ENCODE measurements at regions not wholly inside any gene's neighbourhood (a gene's known extent, or its start where the extent isn't known, plus 50 kb on each side); places are given as distances from the start of the nearest gene placed in this dataset.

DNA sequence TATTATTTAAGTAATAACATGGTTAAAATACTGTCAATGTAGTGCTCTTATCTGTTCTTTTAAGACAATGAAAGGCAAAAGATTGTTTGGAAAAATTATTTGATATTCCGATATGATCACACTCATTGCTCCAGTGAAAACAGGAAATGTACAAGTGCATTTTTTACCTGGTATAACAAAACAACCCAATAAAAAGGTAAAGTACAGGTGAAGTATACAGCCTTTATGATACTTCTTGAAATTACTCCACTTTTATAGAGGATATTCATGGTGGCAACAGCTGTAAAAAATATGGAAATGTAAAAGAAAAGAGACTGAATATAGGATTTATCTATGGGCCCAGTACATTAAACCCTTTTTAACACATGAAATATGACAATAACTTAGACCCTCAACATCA lies 298.6 kb upstream of the HNRNPA3 start:
- TF ChIP-seq SP1 (IDR thresholded peaks at IDR 0.05) = no peak
- no peak for TF ChIP-seq SUZ12 (IDR thresholded peaks at IDR 0.05)
- no peak for TF ChIP-seq FOXK2 (IDR thresholded peaks at IDR 0.05)
- TF ChIP-seq FOXM1 (IDR thresholded peaks at IDR 0.05; ENCODE audit: borderline replicate concordance) = no peak
- no peak for TF ChIP-seq L3MBTL2 (conservative IDR thresholded peaks at IDR 0.05)
- no peak for TF ChIP-seq HDGF (IDR thresholded peaks at IDR 0.05; ENCODE audit: borderline replicate concordance)
- no peak for TF ChIP-seq FOXA1 (IDR thresholded peaks at IDR 0.05)
- no peak for TF ChIP-seq BHLHE40 (IDR thresholded peaks at IDR 0.05; ENCODE audit: borderline replicate concordance)
- TF ChIP-seq ZNF384 (IDR thresholded peaks at IDR 0.05) = no peak
- TF ChIP-seq ELF4 (IDR thresholded peaks at IDR 0.05) = no peak
- no peak for TF ChIP-seq CTBP1 (IDR thresholded peaks at IDR 0.05; ENCODE audit: borderline replicate concordance)
- TF ChIP-seq, protein P1, sequence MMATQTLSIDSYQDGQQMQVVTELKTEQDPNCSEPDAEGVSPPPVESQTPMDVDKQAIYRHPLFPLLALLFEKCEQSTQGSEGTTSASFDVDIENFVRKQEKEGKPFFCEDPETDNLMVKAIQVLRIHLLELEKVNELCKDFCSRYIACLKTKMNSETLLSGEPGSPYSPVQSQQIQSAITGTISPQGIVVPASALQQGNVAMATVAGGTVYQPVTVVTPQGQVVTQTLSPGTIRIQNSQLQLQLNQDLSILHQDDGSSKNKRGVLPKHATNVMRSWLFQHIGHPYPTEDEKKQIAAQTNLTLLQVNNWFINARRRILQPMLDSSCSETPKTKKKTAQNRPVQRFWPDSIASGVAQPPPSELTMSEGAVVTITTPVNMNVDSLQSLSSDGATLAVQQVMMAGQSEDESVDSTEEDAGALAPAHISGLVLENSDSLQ (IDR thresholded peaks at IDR 0.05) = no peak
- TF ChIP-seq LEF1 (IDR thresholded peaks at IDR 0.05; ENCODE audit: borderline replicate concordance) = no peak
- TF ChIP-seq TARDBP (IDR thresholded peaks at IDR 0.05) = no peak

Data from HEK293T (cell line).